Loucy (cell line): ENCODE measurements at regions not wholly inside any gene's neighbourhood (a gene's known extent, or its start where the extent isn't known, plus 50 kb on each side); places are given as distances from the start of the nearest gene placed in this dataset.

Experiments used
- CTCF ChIP-seq: fragments of 200-600 bp; sonication (generic); conservative IDR thresholded peaks from 2 replicates; pipeline ENCODE4 v1.5.1; 2014; ENCODE audit warnings: mild to moderate bottlenecking, antibody characterized with exemption, low read length
- EZH2phosphoT487 ChIP-seq: fragments of 200-600 bp; IDR thresholded peaks from 2 replicates; pipeline ENCODE4 v1.6.1; 2018; ENCODE audit warnings: antibody characterized with exemption, mild to moderate bottlenecking, moderate library complexity, borderline replicate concordance

- TF ChIP-seq CTCF (no peak), EZH2phosphoT487 (no peak)
Observed at GRCh38 chr18:39453356-39453755, 1887.8 kb upstream of the CELF4 start.
